RWPE2 (cell line): ENCODE measurements at regions not wholly inside any gene's neighbourhood (a gene's known extent, or its start where the extent isn't known, plus 50 kb on each side); places are given as distances from the start of the nearest gene placed in this dataset.

Experiments used
- ATAC-seq: fragments of 200-7000 bp; cut with Tn5 transposase; 3 replicates; pipeline ENCODE4 v1.9.1; 2021; ENCODE audit warnings: low read depth
- DNase-seq: peaks from one replicate; pipeline ENCODE4 v3.0.0-alpha.2; 2020; ENCODE audit warnings: low spot score
- H3K27ac ChIP-seq: fragments of 450-650 bp; 2 replicates; pipeline ENCODE4 v1.5.1; 2017; ENCODE audit warnings: mild to moderate bottlenecking; ENCODE audit not compliant: poor library complexity, severe bottlenecking
- H3K27me3 ChIP-seq: fragments of 250-450 bp; sonication (Bioruptor Pico); 2 replicates; pipeline ENCODE4 v1.5.1; 2021; ENCODE audit warnings: mild to moderate bottlenecking, moderate library complexity; ENCODE audit not compliant: insufficient read depth, poor library complexity, severe bottlenecking
- H3K36me3 ChIP-seq: fragments of 250-450 bp; sonication (Bioruptor Pico); 2 replicates; pipeline ENCODE4 v1.5.1; 2020; ENCODE audit warnings: low read depth, mild to moderate bottlenecking, moderate library complexity
- H3K4me1 ChIP-seq: fragments of 250-450 bp; sonication (Bioruptor Pico); 2 replicates; pipeline ENCODE4 v1.5.1; 2021; ENCODE audit warnings: mild to moderate bottlenecking, moderate library complexity; ENCODE audit not compliant: insufficient read depth, poor library complexity, severe bottlenecking
- H3K4me3 ChIP-seq: fragments of 250-450 bp; sonication (Bioruptor Pico); 2 replicates; pipeline ENCODE4 v1.5.1; 2021; ENCODE audit warnings: mild to moderate bottlenecking, moderate library complexity; ENCODE audit not compliant: severe bottlenecking
- H3K9me3 ChIP-seq: fragments of 250-450 bp; sonication (Bioruptor Pico); 2 replicates; pipeline ENCODE4 v1.5.1; 2021; ENCODE audit warnings: mild to moderate bottlenecking, moderate library complexity; ENCODE audit not compliant: severe bottlenecking
- TF ChIP-seq, protein P1 (sequence below): fragments of 450-650 bp; IDR thresholded peaks from one replicate; pipeline ENCODE4 v1.5.1; 2017; ENCODE audit warnings: mild to moderate bottlenecking, moderate library complexity; ENCODE audit not compliant: poor library complexity, severe bottlenecking

DNA sequence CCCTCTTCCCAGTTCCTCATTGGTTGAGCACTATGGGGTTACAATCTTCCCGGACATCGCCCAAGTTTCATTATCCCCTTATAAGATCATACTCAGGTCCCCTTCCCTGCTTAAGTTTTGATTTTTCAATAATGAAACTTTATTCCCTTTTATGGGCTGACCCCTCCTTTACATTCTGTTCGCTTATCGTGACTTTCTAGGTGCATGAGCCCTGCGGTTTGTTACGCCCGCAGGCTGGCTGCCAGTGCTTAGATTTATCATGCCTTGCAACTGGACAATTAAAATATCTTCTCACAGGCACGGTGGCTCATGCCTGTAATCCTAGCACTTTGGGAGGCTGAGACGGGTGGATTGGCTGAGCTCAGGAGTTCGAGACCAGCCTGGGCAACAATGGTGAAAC, 127.9 kb upstream of the FER start:
- H3K9me3 ChIP-seq: no peaks in the 10 kb centered on the region
- H3K36me3 ChIP-seq: no peaks in the 10 kb centered on the region
- DNase-seq (no peak), ATAC-seq (no peak)
- peaks cover 4% of the 10 kb centered on the region for H3K27me3 ChIP-seq
- no peak overlapping the region for H3K4me3 ChIP-seq
- no peak overlapping the region for H3K27ac ChIP-seq
- TF ChIP-seq, protein P1, sequence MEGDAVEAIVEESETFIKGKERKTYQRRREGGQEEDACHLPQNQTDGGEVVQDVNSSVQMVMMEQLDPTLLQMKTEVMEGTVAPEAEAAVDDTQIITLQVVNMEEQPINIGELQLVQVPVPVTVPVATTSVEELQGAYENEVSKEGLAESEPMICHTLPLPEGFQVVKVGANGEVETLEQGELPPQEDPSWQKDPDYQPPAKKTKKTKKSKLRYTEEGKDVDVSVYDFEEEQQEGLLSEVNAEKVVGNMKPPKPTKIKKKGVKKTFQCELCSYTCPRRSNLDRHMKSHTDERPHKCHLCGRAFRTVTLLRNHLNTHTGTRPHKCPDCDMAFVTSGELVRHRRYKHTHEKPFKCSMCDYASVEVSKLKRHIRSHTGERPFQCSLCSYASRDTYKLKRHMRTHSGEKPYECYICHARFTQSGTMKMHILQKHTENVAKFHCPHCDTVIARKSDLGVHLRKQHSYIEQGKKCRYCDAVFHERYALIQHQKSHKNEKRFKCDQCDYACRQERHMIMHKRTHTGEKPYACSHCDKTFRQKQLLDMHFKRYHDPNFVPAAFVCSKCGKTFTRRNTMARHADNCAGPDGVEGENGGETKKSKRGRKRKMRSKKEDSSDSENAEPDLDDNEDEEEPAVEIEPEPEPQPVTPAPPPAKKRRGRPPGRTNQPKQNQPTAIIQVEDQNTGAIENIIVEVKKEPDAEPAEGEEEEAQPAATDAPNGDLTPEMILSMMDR: no peak
- H3K4me1 ChIP-seq: no peaks in the 10 kb centered on the region

DNA sequence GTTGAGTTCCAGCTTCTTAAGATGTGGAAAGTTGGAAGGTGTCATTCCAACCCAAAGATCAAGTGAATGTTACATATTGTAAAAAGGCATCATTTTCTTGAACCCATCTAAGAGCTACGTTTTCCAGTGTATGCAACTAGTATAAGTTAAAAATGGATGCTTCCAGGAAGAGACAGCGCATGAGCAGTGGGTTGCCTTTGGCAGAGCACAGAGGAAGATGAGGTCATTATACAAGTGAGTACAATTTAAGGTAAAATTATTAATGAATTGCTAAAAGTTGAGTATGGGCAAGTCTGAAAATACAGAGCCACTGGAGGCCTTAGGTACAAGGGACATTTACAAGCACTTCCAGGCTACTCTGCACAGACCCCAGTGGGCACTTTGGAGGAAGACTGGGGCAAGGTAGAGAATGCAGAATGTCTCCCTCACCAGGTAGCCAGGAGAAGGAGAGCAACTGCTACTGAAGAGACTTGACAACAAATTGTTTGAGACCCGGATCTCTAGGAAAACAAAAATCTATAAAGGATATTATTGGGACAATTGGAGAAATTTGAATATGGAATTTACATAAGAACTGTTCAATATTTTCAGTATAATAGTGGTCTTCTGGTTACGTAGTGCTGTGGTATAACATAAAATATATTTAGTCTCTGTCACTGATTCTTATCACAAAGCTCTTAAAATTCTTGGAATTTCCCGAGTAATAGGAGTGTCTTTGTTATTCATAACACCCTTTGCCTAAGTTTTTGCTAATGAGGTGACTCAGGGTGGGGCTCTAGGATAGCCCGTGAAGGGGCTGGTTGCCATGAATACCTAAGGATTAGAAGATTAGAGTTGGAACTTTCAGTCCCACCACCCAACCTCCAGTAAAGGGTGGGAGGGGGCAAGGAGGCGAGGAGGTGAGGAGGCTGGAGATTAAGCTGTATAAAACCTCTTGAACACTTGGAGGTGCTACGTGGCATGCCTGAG, 129.9 kb upstream of the FER start:
- Histone ChIP-seq H3K27ac (no peak overlapping the region), H3K4me1 (no peaks in the 10 kb centered on the region), H3K9me3 (no peaks in the 10 kb centered on the region), H3K36me3 (no peaks in the 10 kb centered on the region), H3K27me3 (peaks cover 9% of the 10 kb centered on the region), H3K4me3 (no peak overlapping the region)
- ATAC-seq (no peak), DNase-seq (no peak)
- TF ChIP-seq, protein P1: no peak

DNA sequence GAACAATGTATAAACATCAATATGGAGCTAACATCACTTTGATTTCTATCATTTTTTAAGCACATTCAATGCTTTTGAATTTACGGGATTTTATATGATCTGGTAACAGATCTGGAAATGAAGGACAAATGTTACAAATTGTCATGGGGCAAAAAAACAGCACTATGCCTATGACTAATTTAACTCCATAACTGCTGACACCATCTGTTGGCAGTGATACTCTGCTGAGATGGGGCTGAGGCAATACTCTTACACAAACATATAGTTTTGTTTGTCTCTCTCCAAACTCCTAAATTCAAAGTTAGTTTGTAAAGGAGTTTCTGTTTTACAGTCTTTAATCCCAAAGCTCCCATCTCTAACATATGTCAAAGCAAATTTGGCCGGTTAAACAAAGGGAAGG, 132.5 kb upstream of the FER start:
- Histone ChIP-seq H3K36me3 (no peaks in the 10 kb centered on the region), H3K27me3 (peaks cover 9% of the 10 kb centered on the region), H3K27ac (no peak overlapping the region), H3K9me3 (no peaks in the 10 kb centered on the region), H3K4me1 (no peaks in the 10 kb centered on the region), H3K4me3 (no peak overlapping the region)
- DNase-seq (no peak), ATAC-seq (peak; percentile 45; the same call in 2 of the 3 replicates)
- TF ChIP-seq, protein P1: no peak

- ATAC-seq: no peak
- no peak for DNase-seq
- Histone ChIP-seq H3K9me3 (no peaks in the 10 kb centered on the region), H3K4me3 (no peak overlapping the region), H3K27me3 (peaks cover 3% of the 10 kb centered on the region), H3K4me1 (peaks cover 2% of the 10 kb centered on the region), H3K36me3 (no peaks in the 10 kb centered on the region), H3K27ac (no peak overlapping the region)
- TF ChIP-seq, protein P1: no peak
Measured at GRCh38 chr5:108607421-108607820, 140.3 kb upstream of the FER start.

DNA sequence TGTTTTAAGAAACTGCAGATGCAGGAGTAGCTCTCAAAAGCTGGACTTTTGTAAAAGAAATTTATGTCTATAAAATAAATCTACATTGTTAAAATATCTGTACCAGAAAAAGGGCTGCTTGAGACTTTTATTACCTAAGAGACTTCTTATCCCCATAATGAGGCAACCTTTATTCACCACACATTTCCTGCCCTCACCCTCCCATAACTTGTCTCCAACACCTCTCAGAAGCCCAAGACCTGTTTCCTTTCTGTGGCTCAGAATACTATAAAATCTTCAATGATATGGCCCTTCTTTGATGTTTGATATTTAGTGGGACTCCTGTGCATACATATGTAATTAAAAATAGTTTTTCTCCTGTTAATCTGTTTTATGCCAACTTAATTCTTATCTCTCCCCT, 141.5 kb upstream of the FER start:
- Histone ChIP-seq H3K9me3 (no peaks in the 10 kb centered on the region), H3K4me1 (peaks cover 2% of the 10 kb centered on the region), H3K27me3 (peaks cover 3% of the 10 kb centered on the region), H3K27ac (no peak overlapping the region), H3K4me3 (no peak overlapping the region), H3K36me3 (no peaks in the 10 kb centered on the region)
- DNase-seq: no peak
- ATAC-seq: no peak
- TF ChIP-seq, protein P1: no peak
